Osteocyte (in vitro differentiated cells): ENCODE measurements at regions not wholly inside any gene's neighbourhood (a gene's known extent, or its start where the extent isn't known, plus 50 kb on each side); places are given as distances from the start of the nearest gene placed in this dataset.

ENCODE experiments used
- DNase-seq: peaks from one replicate; pipeline ENCODE4 v3.0.0; 2021; ENCODE audit warnings: mixed read lengths; ENCODE audit not compliant: unreplicated experiment; ENCODE audit errors: extremely low spot score
- H3K27ac Mint-ChIP-seq: one replicate; pipeline ENCODE4 v1.8.0; 2021; ENCODE audit warnings: mild to moderate bottlenecking, mixed read lengths; ENCODE audit not compliant: unreplicated experiment
- H3K27me3 Mint-ChIP-seq: one replicate; pipeline ENCODE4 v1.8.0; 2021; ENCODE audit warnings: mixed read lengths; ENCODE audit not compliant: unreplicated experiment
- H3K36me3 Mint-ChIP-seq: one replicate; pipeline ENCODE4 v1.8.0; 2021; ENCODE audit warnings: mixed read lengths; ENCODE audit not compliant: unreplicated experiment
- H3K4me1 Mint-ChIP-seq: one replicate; pipeline ENCODE4 v1.8.0; 2021; ENCODE audit warnings: mixed read lengths; ENCODE audit not compliant: unreplicated experiment
- H3K4me3 Mint-ChIP-seq: one replicate; pipeline ENCODE4 v1.8.0; 2021; ENCODE audit warnings: mild to moderate bottlenecking, moderate library complexity, mixed read lengths; ENCODE audit not compliant: unreplicated experiment
- H3K9me3 Mint-ChIP-seq: one replicate; pipeline ENCODE4 v1.8.0; 2021; ENCODE audit warnings: mixed read lengths; ENCODE audit not compliant: unreplicated experiment
- CTCF ChIP-seq: fragments of 200-600 bp; sonication (generic); IDR thresholded peaks from 2 replicates; pipeline ENCODE4 v1.5.0; 2021; ENCODE audit warnings: antibody characterized with exemption, mild to moderate bottlenecking, moderate library complexity

GRCh38 chr11:79544361-79544760 is 103.5 kb upstream of the TENM4 start:
- Mint-ChIP-seq H3K27me3 (peaks cover 27% of the 10 kb centered on the region), H3K36me3 (no peaks in the 10 kb centered on the region), H3K4me1 (no peaks in the 10 kb centered on the region), H3K27ac (no peak overlapping the region), H3K4me3 (no peak overlapping the region), H3K9me3 (no peaks in the 10 kb centered on the region)
- no peak for DNase-seq
- TF ChIP-seq CTCF, result no peak

GRCh38 chr11:79543101-79543500 is 102.3 kb upstream of the TENM4 start:
- H3K27ac Mint-ChIP-seq, result no peak overlapping the region
- DNase-seq, result no peak
- no peaks in the 10 kb centered on the region for H3K36me3 Mint-ChIP-seq
- no peaks in the 10 kb centered on the region for H3K9me3 Mint-ChIP-seq
- H3K27me3 Mint-ChIP-seq, result peaks cover 22% of the 10 kb centered on the region
- TF ChIP-seq CTCF, result no peak
- no peak overlapping the region for H3K4me3 Mint-ChIP-seq
- H3K4me1 Mint-ChIP-seq, result no peaks in the 10 kb centered on the region

GRCh38 chr11:79541466-79541865 is 100.6 kb upstream of the TENM4 start:
- H3K4me3 Mint-ChIP-seq, result no peak overlapping the region
- H3K36me3 Mint-ChIP-seq, result no peaks in the 10 kb centered on the region
- no peaks in the 10 kb centered on the region for H3K4me1 Mint-ChIP-seq
- peaks cover 26% of the 10 kb centered on the region for H3K27me3 Mint-ChIP-seq
- H3K9me3 Mint-ChIP-seq, result no peaks in the 10 kb centered on the region
- DNase-seq, result no peak
- no peak for TF ChIP-seq CTCF
- no peak overlapping the region for H3K27ac Mint-ChIP-seq

GRCh38 chr11:79538775-79539174 is 97.9 kb upstream of the TENM4 start:
- Mint-ChIP-seq H3K27me3 (peaks cover 21% of the 10 kb centered on the region), H3K27ac (no peak overlapping the region), H3K4me3 (no peak overlapping the region), H3K4me1 (no peaks in the 10 kb centered on the region), H3K9me3 (no peaks in the 10 kb centered on the region), H3K36me3 (no peaks in the 10 kb centered on the region)
- no peak for DNase-seq
- TF ChIP-seq CTCF, result no peak

GRCh38 chr11:79536155-79536917 is 95.5 kb upstream of the TENM4 start:
- Mint-ChIP-seq H3K4me1 (no peaks in the 10 kb centered on the region), H3K27ac (no peak overlapping the region)

More at GRCh38 chr11:79536155-79536917, 95.5 kb upstream of the TENM4 start:
- no peaks in the 10 kb centered on the region for H3K9me3 Mint-ChIP-seq
- peaks cover 13% of the 10 kb centered on the region for H3K27me3 Mint-ChIP-seq
- H3K36me3 Mint-ChIP-seq, result no peaks in the 10 kb centered on the region
- DNase-seq, result no peak
- no peak overlapping the region for H3K4me3 Mint-ChIP-seq
- no peak for TF ChIP-seq CTCF
